GM19452 (cell line): ENCODE measurements at regions not wholly inside any gene's neighbourhood (a gene's known extent, or its start where the extent isn't known, plus 50 kb on each side); places are given as distances from the start of the nearest gene placed in this dataset.

ENCODE experiments used
- ATAC-seq: cut with Tn5 transposase; IDR thresholded peaks from one replicate; pipeline ENCODE4 v1.9.1; 2021; ENCODE audit not compliant: unreplicated experiment

- no peak for ATAC-seq
These were observed 152.1 kb downstream of the PMP22 start for GRCh38 chr17:15112846-15113617.

- ATAC-seq, result no peak
These were observed 155.5 kb downstream of the PMP22 start for GRCh38 chr17:15109608-15110007.

- no peak for ATAC-seq
These were observed 156.1 kb downstream of the PMP22 start for GRCh38 chr17:15108992-15109391.

GRCh38 chr17:15106540-15106939 is 158.6 kb downstream of the PMP22 start:
- ATAC-seq, result no peak

- no peak for ATAC-seq
These were observed 161.3 kb downstream of the PMP22 start for GRCh38 chr17:15103785-15104184.

- no peak for ATAC-seq
These were observed 164.0 kb downstream of the PMP22 start for GRCh38 chr17:15101175-15101574.

GRCh38 chr17:15096511-15096910 is 168.6 kb downstream of the PMP22 start:
- ATAC-seq, result no peak

- no peak for ATAC-seq
These were observed 169.2 kb downstream of the PMP22 start for GRCh38 chr17:15095935-15096334.

- ATAC-seq, result no peak
These were observed 172.4 kb downstream of the PMP22 start for GRCh38 chr17:15092762-15093161.

- ATAC-seq, result no peak
These were observed 172.9 kb downstream of the PMP22 start for GRCh38 chr17:15092261-15092660.

GRCh38 chr17:15091825-15092224 is 173.3 kb downstream of the PMP22 start:
- ATAC-seq, result no peak

GRCh38 chr17:15090533-15090932 is 174.6 kb downstream of the PMP22 start:
- ATAC-seq, result no peak

GRCh38 chr17:15087946-15088345 is 177.2 kb downstream of the PMP22 start:
- no peak for ATAC-seq

- ATAC-seq, result no peak
These were observed 178.3 kb downstream of the PMP22 start for GRCh38 chr17:15086776-15087295.

GRCh38 chr17:15085890-15086677 is 179.0 kb downstream of the PMP22 start:
- no peak for ATAC-seq

- ATAC-seq, result no peak
These were observed 181.9 kb downstream of the PMP22 start for GRCh38 chr17:15083225-15083624.

- no peak for ATAC-seq
These were observed 184.1 kb downstream of the PMP22 start for GRCh38 chr17:15081008-15081407.

GRCh38 chr17:15078570-15078969 is 186.6 kb downstream of the PMP22 start:
- no peak for ATAC-seq

GRCh38 chr17:15076991-15077663 is 188.0 kb downstream of the PMP22 start:
- ATAC-seq, result no peak

GRCh38 chr17:15051933-15052332 is 213.2 kb downstream of the PMP22 start:
- ATAC-seq, result no peak

GRCh38 chr17:15049795-15050160 is 215.3 kb downstream of the PMP22 start:
- no peak for ATAC-seq
